ENCODE measurements at regions not wholly inside any gene's neighbourhood (a gene's known extent, or its start where the extent isn't known, plus 50 kb on each side); places are given as distances from the start of the nearest gene placed in this dataset.

GRCh38 chr7:32266932-32267475, 196.8 kb upstream of the PDE1C start:
- no peak for DNase-seq (ENCODE audit: low spot score)

GRCh38 chr7:32264702-32265284, 194.6 kb upstream of the PDE1C start:
- DNase-seq (ENCODE audit: low spot score): no peak

- no peak for DNase-seq (ENCODE audit: low spot score)
Observed at GRCh38 chr7:32263611-32264010, 193.4 kb upstream of the PDE1C start.

GRCh38 chr7:32262315-32262714, 192.1 kb upstream of the PDE1C start:
- DNase-seq (ENCODE audit: low spot score): no peak

- DNase-seq (ENCODE audit: low spot score): no peak
Observed at GRCh38 chr7:32259931-32260596, 189.9 kb upstream of the PDE1C start.

GRCh38 chr7:32258265-32258664, 188.1 kb upstream of the PDE1C start:
- DNase-seq (ENCODE audit: low spot score): no peak

GRCh38 chr7:32257621-32258020, 187.4 kb upstream of the PDE1C start:
- no peak for DNase-seq (ENCODE audit: low spot score)

- no peak for DNase-seq (ENCODE audit: low spot score)
Observed at GRCh38 chr7:32256811-32257210, 186.6 kb upstream of the PDE1C start.

GRCh38 chr7:32256376-32256775, 186.2 kb upstream of the PDE1C start:
- no peak for DNase-seq (ENCODE audit: low spot score)

GRCh38 chr7:32255036-32255435, 184.8 kb upstream of the PDE1C start:
- no peak for DNase-seq (ENCODE audit: low spot score)

- DNase-seq (ENCODE audit: low spot score): no peak
Observed at GRCh38 chr7:32253299-32253698, 183.1 kb upstream of the PDE1C start.

- no peak for DNase-seq (ENCODE audit: low spot score)
Observed at GRCh38 chr7:32251659-32252058, 181.5 kb upstream of the PDE1C start.

GRCh38 chr7:32250471-32251260, 180.5 kb upstream of the PDE1C start:
- DNase-seq (ENCODE audit: low spot score): no peak

GRCh38 chr7:32250003-32250402, 179.8 kb upstream of the PDE1C start:
- no peak for DNase-seq (ENCODE audit: low spot score)

GRCh38 chr7:32248522-32248921, 178.3 kb upstream of the PDE1C start:
- DNase-seq (ENCODE audit: low spot score): no peak

GRCh38 chr7:32244806-32245345, 174.7 kb upstream of the PDE1C start:
- no peak for DNase-seq (ENCODE audit: low spot score)

- no peak for DNase-seq (ENCODE audit: low spot score)
Observed at GRCh38 chr7:32243687-32244290, 173.6 kb upstream of the PDE1C start.

- no peak for DNase-seq (ENCODE audit: low spot score)
Observed at GRCh38 chr7:32242436-32242835, 172.2 kb upstream of the PDE1C start.

GRCh38 chr7:32241636-32242035, 171.4 kb upstream of the PDE1C start:
- no peak for DNase-seq (ENCODE audit: low spot score)

GRCh38 chr7:32239764-32240163, 169.6 kb upstream of the PDE1C start:
- DNase-seq (ENCODE audit: low spot score): no peak

GRCh38 chr7:32228601-32229000, 158.4 kb upstream of the PDE1C start:
- DNase-seq (ENCODE audit: low spot score): no peak

- no peak for DNase-seq (ENCODE audit: low spot score)
Observed at GRCh38 chr7:32227746-32228145, 157.5 kb upstream of the PDE1C start.
